ENCODE measurements at regions not wholly inside any gene's neighbourhood (a gene's known extent, or its start where the extent isn't known, plus 50 kb on each side); places are given as distances from the start of the nearest gene placed in this dataset.

DNA sequence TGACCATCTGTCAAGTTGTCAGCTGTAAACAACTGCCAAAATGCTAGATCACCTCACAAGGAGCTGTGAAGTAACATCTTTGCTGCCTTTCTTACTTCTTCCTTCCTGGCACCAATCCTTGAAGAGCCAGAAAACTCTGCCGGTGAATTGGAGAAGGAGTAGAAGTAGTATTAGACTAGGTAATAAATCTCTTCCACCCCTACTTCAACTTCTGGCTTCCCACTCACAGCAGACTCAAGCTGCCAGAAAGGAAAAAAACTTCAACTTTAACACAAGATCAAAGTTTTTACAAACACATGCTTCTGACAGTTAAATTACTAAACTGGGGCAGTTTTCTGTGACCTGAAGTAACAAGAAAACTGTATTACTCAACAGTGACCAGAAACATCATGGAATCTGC is 164.7 kb upstream of the SLC7A11 start:
- Mint-ChIP-seq H3K27ac (ENCODE audit: unreplicated experiment) (no peak overlapping the region), H3K36me3 (ENCODE audit: low read depth, unreplicated experiment) (no peaks in the 10 kb centered on the region), H3K4me3 (ENCODE audit: unreplicated experiment) (no peak overlapping the region), H3K27me3 (ENCODE audit: unreplicated experiment) (no peaks in the 10 kb centered on the region), H3K4me1 (ENCODE audit: unreplicated experiment) (no peaks in the 10 kb centered on the region), H3K9me3 (ENCODE audit: unreplicated experiment) (no peaks in the 10 kb centered on the region)
- TF ChIP-seq, protein P1, sequence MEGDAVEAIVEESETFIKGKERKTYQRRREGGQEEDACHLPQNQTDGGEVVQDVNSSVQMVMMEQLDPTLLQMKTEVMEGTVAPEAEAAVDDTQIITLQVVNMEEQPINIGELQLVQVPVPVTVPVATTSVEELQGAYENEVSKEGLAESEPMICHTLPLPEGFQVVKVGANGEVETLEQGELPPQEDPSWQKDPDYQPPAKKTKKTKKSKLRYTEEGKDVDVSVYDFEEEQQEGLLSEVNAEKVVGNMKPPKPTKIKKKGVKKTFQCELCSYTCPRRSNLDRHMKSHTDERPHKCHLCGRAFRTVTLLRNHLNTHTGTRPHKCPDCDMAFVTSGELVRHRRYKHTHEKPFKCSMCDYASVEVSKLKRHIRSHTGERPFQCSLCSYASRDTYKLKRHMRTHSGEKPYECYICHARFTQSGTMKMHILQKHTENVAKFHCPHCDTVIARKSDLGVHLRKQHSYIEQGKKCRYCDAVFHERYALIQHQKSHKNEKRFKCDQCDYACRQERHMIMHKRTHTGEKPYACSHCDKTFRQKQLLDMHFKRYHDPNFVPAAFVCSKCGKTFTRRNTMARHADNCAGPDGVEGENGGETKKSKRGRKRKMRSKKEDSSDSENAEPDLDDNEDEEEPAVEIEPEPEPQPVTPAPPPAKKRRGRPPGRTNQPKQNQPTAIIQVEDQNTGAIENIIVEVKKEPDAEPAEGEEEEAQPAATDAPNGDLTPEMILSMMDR (IDR thresholded peaks at IDR 0.05; ENCODE audit: unreplicated experiment) = no peak
- DNase-seq (ENCODE audit: low spot score) = no peak

DNA sequence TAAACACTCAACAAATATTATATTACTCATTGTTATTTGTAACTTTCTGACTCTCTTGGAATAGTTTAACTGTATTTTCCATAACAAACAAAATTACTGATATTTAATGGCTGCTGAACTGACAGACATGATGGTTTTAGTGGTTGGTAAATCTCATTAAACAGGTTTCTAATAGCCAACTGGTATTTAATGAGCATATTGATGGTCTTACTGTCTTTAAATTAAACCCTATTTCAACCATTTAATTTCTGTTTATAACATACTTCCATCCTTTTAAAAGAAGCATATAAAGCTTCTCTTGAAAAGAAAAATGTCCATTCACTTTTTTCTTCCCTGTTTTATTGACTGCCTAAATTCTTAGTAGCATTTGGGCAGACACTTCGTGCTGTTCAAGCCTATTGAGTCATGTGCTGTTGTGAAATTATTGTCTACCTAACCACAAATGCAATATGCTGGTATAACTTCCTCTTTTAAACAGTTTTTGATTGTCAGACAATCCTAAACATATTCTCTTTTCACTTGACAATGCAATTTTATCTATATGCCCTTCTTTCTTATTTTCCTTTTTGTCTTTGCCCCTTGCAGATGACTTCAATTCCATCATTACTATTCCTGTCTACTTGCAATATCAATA is 163.9 kb upstream of the SLC7A11 start:
- no peak overlapping the region for H3K27ac Mint-ChIP-seq (ENCODE audit: unreplicated experiment)
- no peaks in the 10 kb centered on the region for H3K36me3 Mint-ChIP-seq (ENCODE audit: low read depth, unreplicated experiment)

GRCh38 chr4:138405466-138405891 is 163.3 kb upstream of the SLC7A11 start:
- DNase-seq (ENCODE audit: low spot score) = no peak
- H3K4me3 Mint-ChIP-seq (ENCODE audit: unreplicated experiment) = no peak overlapping the region
- H3K27me3 Mint-ChIP-seq (ENCODE audit: unreplicated experiment) = no peaks in the 10 kb centered on the region
- H3K27ac Mint-ChIP-seq (ENCODE audit: unreplicated experiment) = no peak overlapping the region
- H3K4me1 Mint-ChIP-seq (ENCODE audit: unreplicated experiment) = no peaks in the 10 kb centered on the region
- H3K36me3 Mint-ChIP-seq (ENCODE audit: low read depth, unreplicated experiment) = no peaks in the 10 kb centered on the region
- TF ChIP-seq, protein P1 (IDR thresholded peaks at IDR 0.05; ENCODE audit: unreplicated experiment) = no peak
- H3K9me3 Mint-ChIP-seq (ENCODE audit: unreplicated experiment) = no peaks in the 10 kb centered on the region

More for the DNA sequence above, 163.9 kb upstream of the SLC7A11 start:
- H3K9me3 Mint-ChIP-seq (ENCODE audit: unreplicated experiment) = no peaks in the 10 kb centered on the region
- no peaks in the 10 kb centered on the region for H3K27me3 Mint-ChIP-seq (ENCODE audit: unreplicated experiment)
- no peak overlapping the region for H3K4me3 Mint-ChIP-seq (ENCODE audit: unreplicated experiment)
- no peak for DNase-seq (ENCODE audit: low spot score)
- TF ChIP-seq, protein P1 (IDR thresholded peaks at IDR 0.05; ENCODE audit: unreplicated experiment) = no peak
- H3K4me1 Mint-ChIP-seq (ENCODE audit: unreplicated experiment) = no peaks in the 10 kb centered on the region

GRCh38 chr4:138404801-138405200 is 162.7 kb upstream of the SLC7A11 start:
- TF ChIP-seq, protein P1 (IDR thresholded peaks at IDR 0.05; ENCODE audit: unreplicated experiment) = no peak
- DNase-seq (ENCODE audit: low spot score) = no peak
- Mint-ChIP-seq H3K4me3 (ENCODE audit: unreplicated experiment) (no peak overlapping the region), H3K9me3 (ENCODE audit: unreplicated experiment) (no peaks in the 10 kb centered on the region), H3K36me3 (ENCODE audit: low read depth, unreplicated experiment) (no peaks in the 10 kb centered on the region), H3K27me3 (ENCODE audit: unreplicated experiment) (no peaks in the 10 kb centered on the region), H3K27ac (ENCODE audit: unreplicated experiment) (no peak overlapping the region), H3K4me1 (ENCODE audit: unreplicated experiment) (no peaks in the 10 kb centered on the region)

DNA sequence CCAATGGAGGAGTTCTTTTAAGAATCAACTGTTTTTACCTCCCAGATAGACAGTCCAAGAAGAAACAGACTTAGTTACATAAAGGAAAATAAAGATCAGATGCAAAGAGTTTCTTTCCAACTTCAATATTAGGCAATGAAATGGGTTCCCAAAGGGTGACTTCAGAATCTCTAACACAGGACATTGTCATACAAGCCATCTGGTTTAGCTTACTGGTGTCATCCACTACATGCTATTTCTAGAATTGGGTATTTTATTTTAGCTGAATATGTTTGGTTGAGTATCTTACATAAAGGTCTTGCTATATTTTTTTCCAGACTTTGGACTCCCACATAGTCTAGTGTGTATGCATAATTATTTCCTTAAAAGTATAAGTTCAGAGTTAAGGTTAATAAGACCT is 162.1 kb upstream of the SLC7A11 start:
- no peaks in the 10 kb centered on the region for H3K27me3 Mint-ChIP-seq (ENCODE audit: unreplicated experiment)
- H3K36me3 Mint-ChIP-seq (ENCODE audit: low read depth, unreplicated experiment) = no peaks in the 10 kb centered on the region
- no peak for DNase-seq (ENCODE audit: low spot score)
- no peaks in the 10 kb centered on the region for H3K4me1 Mint-ChIP-seq (ENCODE audit: unreplicated experiment)
- TF ChIP-seq, protein P1 (IDR thresholded peaks at IDR 0.05; ENCODE audit: unreplicated experiment) = no peak
- H3K9me3 Mint-ChIP-seq (ENCODE audit: unreplicated experiment) = no peaks in the 10 kb centered on the region
- no peak overlapping the region for H3K4me3 Mint-ChIP-seq (ENCODE audit: unreplicated experiment)
- no peak overlapping the region for H3K27ac Mint-ChIP-seq (ENCODE audit: unreplicated experiment)

Measured in endothelial cell (in vitro differentiated cells).